ENCODE measurements at regions not wholly inside any gene's neighbourhood (a gene's known extent, or its start where the extent isn't known, plus 50 kb on each side); places are given as distances from the start of the nearest gene placed in this dataset.
"Not testable (repeated sequence)": the region's sequence is repeated elsewhere in the genome, so short reads cannot be mapped to it uniquely, and the experiment has no call there.

DNA sequence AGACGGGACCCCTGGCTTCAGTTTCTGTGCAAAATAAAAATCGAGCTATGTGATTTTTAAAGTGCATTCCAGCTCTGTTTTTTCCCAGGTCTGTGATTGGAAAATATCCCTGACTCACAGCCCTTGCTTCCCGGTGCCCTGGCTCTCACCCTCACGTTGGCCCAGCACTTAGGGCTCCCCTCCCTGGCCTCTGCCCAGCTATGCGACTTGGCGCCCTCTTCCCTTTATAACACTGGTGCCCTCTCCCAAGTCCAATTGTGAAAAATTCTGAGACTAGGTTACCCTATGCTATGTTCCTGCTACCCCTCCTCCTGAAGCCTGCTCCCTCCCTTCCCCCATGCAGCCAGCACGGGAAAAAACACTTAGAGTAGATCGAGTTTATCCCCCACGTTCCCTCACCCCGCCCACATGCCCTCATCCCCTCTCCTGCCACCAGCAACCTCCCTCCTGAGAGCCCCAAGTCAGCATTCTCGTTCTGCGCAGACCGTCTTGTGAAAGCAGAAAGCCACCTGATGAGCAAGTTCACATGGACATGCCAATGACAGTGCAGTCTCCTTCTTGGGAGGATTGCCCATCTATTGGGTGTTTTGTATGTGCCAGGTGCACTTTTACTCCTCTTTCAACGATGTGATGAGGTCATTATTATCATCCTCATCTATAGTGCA lies 228.8 kb downstream of the VAPA start:
- no peak for DNase-seq

GRCh38 chr18:10143596-10143995 lies 229.8 kb downstream of the VAPA start:
- no peak for DNase-seq

DNA sequence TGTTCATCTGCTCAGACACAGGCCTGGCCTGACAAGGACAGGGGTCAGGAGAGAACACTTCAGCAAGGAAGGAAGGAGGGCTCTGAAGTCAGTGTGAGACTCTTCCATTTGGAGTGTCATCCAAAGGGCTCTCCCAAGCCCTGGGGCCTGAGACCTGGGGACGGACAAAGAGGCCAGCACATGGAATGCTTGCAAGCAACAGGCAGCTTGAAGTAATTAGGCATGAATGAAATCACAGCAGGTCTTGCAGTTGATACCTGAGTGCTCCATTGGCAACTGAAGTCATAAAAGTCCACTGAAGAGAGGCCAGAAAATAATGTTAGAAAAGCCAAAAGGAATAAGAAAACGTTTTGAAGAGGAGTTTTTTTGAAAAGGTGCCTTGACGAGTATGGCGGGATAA lies 231.7 kb downstream of the VAPA start:
- DNase-seq = no peak

DNA sequence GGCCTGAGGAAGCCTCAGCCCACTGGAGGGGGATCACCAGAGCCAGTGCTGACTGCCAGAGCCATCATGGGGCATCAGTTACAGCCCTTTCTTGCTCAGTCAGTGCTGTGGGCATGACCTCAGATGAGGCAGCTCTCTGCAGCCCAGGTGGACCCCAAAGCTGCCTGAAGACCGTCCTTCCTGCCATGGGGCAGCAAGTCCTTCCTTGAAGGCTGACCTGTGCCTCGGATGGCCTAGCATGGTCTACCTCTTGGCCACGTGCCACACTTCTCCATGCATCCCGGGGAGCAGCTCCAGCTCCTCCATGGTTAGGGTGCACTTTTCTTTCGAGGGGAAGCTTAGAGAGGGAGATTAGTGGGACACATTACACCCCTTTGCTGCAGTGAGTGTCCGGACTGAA lies 233.4 kb downstream of the VAPA start:
- DNase-seq = no peak

DNA sequence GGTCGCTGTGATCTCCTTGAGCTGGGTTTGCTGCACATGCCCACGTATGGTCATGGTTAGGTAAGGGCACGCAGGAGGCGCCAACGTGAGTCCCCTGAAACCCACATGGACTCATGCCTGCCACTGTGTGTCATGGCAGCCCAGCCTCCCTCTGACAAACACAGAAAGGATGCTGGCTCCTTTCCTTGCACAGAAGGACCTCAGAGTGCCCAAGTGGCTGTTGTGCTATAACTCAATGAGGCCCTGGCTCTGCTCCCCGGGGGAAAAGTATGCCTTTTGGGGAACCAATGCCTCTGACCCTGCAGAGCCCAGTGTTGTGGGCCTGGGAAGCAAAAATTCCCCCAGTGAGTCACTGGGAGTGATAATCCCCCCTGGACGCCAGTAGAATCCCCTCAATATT lies 233.9 kb downstream of the VAPA start:
- DNase-seq = no peak

GRCh38 chr18:10148189-10148929 lies 234.5 kb downstream of the VAPA start:
- no peak for DNase-seq

DNA sequence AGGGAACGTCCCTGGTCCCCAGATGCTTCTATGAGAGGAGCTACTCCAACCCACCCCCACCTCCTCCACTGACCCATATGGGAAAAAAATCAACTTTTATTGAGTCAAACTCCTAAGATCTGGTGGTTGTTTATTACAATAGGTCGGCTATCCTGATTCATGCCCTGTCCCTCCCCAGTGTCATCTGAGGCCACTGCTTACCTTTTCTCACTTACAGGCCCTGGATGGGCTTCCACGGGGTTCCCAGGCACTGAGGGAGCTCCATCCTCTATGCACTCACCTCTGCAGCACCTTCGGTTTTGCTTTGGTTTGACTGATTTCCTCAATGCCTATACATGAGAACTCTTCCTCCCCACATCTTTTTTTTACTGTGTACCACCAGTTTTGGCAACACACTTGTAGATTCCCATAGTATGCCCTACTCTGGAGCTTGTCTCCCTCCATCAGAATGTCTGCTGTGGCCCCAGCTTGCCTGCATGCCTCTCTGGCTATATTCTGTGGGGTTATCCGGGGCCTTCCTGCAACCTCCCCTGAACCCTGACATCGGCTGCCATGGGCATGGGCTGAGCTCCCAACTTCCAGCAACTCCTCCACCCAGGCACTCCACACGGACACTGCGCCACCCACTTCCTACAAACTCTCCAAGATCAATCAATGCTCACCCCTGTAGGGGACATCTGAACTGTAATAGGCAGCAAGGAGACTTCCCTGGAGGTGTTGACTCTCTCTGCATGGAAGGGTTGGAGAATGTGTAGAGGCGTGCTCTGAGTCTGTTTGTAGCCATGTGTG lies 236.1 kb downstream of the VAPA start:
- DNase-seq = no peak

GRCh38 chr18:10150576-10150975 lies 236.8 kb downstream of the VAPA start:
- DNase-seq = not testable (repeated sequence)

DNA sequence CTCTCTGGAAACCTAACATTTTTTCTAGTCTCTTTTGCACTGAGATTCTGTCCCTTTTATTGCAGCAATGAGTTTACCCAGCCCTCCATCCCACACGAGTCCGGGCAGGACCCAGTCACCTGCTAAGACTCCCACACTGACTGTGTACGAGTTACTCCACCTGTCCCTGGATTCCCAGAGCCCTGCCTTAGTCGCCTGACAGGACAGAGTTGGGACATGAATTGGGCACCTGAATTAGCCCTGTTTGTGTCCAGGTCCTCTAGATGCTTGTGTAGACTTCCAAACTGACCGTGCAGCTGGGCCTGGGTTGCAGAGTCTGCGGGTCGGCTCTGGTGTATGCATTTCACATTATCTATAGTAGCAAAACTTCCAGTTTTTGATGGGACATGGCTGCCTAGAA lies 238.7 kb downstream of the VAPA start:
- DNase-seq = no peak

GRCh38 chr18:10153924-10154752 lies 240.3 kb downstream of the VAPA start:
- DNase-seq = no peak

GRCh38 chr18:10157706-10158105 lies 243.9 kb downstream of the VAPA start:
- no peak for DNase-seq

DNA sequence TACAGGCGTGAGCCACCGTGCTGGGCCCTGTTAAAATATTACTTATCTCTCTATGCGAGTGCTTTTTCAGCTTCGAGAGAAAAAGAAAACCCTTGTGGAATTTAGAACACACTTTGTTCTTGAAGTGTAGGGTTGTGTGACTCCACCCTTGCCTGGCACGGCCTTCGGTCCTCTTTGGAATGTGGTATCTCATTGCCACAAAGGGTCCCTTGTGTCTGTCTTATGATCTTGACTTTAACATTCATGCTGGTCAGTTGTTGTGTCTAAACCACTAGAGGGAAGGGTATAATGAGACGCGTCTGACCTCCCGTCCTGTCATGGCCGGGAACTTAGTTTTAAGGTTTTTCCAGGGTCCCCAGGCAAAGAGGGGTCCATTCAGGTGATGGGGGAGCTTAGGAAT lies 246.4 kb downstream of the VAPA start:
- DNase-seq = no peak

GRCh38 chr18:10161315-10161714 lies 247.5 kb downstream of the VAPA start:
- no peak for DNase-seq

- DNase-seq = no peak
These were observed 248.5 kb downstream of the VAPA start for GRCh38 chr18:10162340-10162739.

DNA sequence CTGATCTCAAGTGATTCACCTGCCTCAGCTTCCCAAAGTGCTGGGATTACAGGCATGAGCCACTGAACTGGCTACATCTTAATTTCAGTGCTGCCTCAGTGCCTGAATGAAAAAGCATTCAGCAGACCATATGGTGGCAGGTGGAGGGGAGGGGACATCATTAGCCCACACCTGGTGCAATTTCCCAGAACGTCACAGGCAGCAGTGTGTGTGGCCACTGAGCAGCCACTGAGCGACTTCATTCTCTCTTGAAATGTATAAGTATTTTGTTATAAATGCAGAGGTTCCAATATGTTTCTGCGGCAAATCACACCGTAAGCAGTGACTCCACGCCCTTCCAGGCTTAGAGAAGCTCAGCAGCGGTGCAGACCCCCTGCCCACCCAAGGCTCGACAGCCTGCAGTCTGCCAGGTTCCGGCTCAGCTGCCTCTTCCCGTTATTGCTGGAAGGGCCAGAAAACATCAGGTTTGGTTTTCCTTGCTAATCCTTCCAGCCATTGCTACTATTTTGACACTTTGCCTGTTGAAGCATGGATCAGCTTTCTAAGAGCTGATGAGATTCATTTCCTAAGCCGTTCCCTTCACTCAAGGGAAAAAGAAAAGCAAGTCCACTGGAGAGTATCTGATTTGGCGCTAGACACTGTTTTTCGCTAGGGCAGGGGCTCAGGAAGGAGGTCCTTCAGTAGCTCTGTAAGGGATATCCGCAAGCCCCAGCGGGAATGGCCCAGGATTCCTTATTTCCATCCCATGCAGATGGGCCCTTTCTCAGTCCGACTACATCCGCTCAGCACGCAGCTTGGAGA lies 250.7 kb downstream of the VAPA start:
- no peak for DNase-seq

- DNase-seq = no peak
These were observed 252.5 kb downstream of the VAPA start for GRCh38 chr18:10166164-10166807.

GRCh38 chr18:10167759-10168158 lies 253.9 kb downstream of the VAPA start:
- no peak for DNase-seq

GRCh38 chr18:10168477-10168876 lies 254.7 kb downstream of the VAPA start:
- no peak for DNase-seq

GRCh38 chr18:10169064-10169562 lies 255.3 kb downstream of the VAPA start:
- no peak for DNase-seq

GRCh38 chr18:10169814-10170213 lies 256.0 kb downstream of the VAPA start:
- DNase-seq = no peak

- DNase-seq = no peak
These were observed 256.6 kb downstream of the VAPA start for GRCh38 chr18:10170375-10170774.
